Spleen (tissue), 7 donors: ENCODE measurements at regions not wholly inside any gene's neighbourhood (a gene's known extent, or its start where the extent isn't known, plus 50 kb on each side); places are given as distances from the start of the nearest gene placed in this dataset.

ENCODE experiments used
- CTCF ChIP-seq, 11 experiments: fragments of 200-600 bp in 7 of 11; fragments of 450-650 bp in 4 of 11; sonication (generic) in 4 of 11; IDR thresholded peaks in 8 of 11; conservative IDR thresholded peaks in 3 of 11; 1 replicate in 7 of 11; 2 replicates in 4 of 11; pipeline versions ENCODE4 v1.4.0 to v1.8.0; 2016 to 2021; ENCODE audit warnings: antibody characterized with exemption in 11 of 11, inconsistent platforms in 4 of 11, mild to moderate bottlenecking in 1 of 11
- POLR2A ChIP-seq, 3 donors: fragments of 450-650 bp; IDR thresholded peaks; one replicate each; pipeline ENCODE4 v1.5.1; 2017; ENCODE audit warnings: antibody characterized with exemption in 3 of 3, mild to moderate bottlenecking in 1 of 3
- donor health status: DM: no; HTN: no; CAD: no; lungs with moderate emphysema.
- donor health status: DM: no; HTN: no; CAD: no.
- donor health status: DM: no; HTN: no; CAD: no.

GRCh38 chr7:81195033-81195432, 276.2 kb upstream of the SEMA3C start:
- TF ChIP-seq CTCF (IDR thresholded peaks at IDR 0.05 in 8 of 11, conservative IDR thresholded peaks at IDR 0.05 in 3 of 11) = no peak
- no peak for TF ChIP-seq POLR2A (IDR thresholded peaks at IDR 0.05)
